Thoracic aorta (tissue), 2 donors: ENCODE measurements at regions not wholly inside any gene's neighbourhood (a gene's known extent, or its start where the extent isn't known, plus 50 kb on each side); places are given as distances from the start of the nearest gene placed in this dataset.
A peak's percentile ranks its signal among the peaks of the same experiment; 100 is the strongest.

ENCODE experiments used
- ATAC-seq: fragments of 150-250 bp; one replicate; pipeline ENCODE4 v1.8.0; 2017; ENCODE audit warnings: low read depth; ENCODE audit not compliant: insufficient number of reproducible peaks, low FRiP score
- DNase-seq: peaks from one replicate; pipeline ENCODE4 v3.0.0-alpha.2; 2020; ENCODE audit warnings: low spot score
- H3K27ac ChIP-seq, 2 donors: fragments of 200-600 bp; sonication (generic); 1 replicate in 1 of 2; 2 replicates in 1 of 2; pipeline ENCODE4 v1.5.1; 2016; ENCODE audit warnings: mild to moderate bottlenecking in 2 of 2, moderate library complexity in 2 of 2
- H3K27me3 ChIP-seq: fragments of 200-600 bp; sonication (generic); replicated peaks from 2 replicates; pipeline ENCODE4 v1.6.0; 2016; ENCODE audit warnings: mild to moderate bottlenecking; ENCODE audit not compliant: insufficient read depth
- H3K36me3 ChIP-seq: fragments of 200-600 bp; sonication (generic); one replicate; pipeline ENCODE4 v1.5.1; 2016
- H3K4me1 ChIP-seq, 2 donors: fragments of 200-600 bp; sonication (generic); 1 replicate in 1 of 2; 2 replicates in 1 of 2; pipeline versions ENCODE4 v1.5.1 to v1.6.0; 2016; ENCODE audit warnings: low read depth in 2 of 2, mild to moderate bottlenecking in 1 of 2; ENCODE audit not compliant: control insufficient read depth in 1 of 2
- H3K4me3 ChIP-seq: fragments of 200-600 bp; sonication (generic); 2 replicates; pipeline ENCODE4 v1.5.1; 2016; ENCODE audit warnings: mild to moderate bottlenecking
- H3K9me3 ChIP-seq: fragments of 200-600 bp; sonication (generic); 2 replicates; pipeline ENCODE4 v1.5.1; 2016
- CTCF ChIP-seq: fragments of 200-600 bp; sonication (generic); IDR thresholded peaks from one replicate; pipeline ENCODE4 v1.5.1; 2019; ENCODE audit warnings: antibody characterized with exemption

GRCh38 chr2:163884416-163884815, 148.6 kb upstream of the FIGN start:
- Histone ChIP-seq H3K36me3 (no peaks in the 10 kb centered on the region), H3K27me3 (no peaks in the 10 kb centered on the region), H3K9me3 (no peaks in the 10 kb centered on the region), H3K4me1 (no peaks in the 10 kb centered on the region), H3K27ac (no peak overlapping the region), H3K4me3 (no peak overlapping the region)
- DNase-seq, result no peak
- no peak for TF ChIP-seq CTCF
- no peak for ATAC-seq

GRCh38 chr2:163878718-163879117, 142.9 kb upstream of the FIGN start:
- Histone ChIP-seq H3K27me3 (no peaks in the 10 kb centered on the region), H3K27ac (no peak overlapping the region), H3K9me3 (no peaks in the 10 kb centered on the region), H3K36me3 (no peaks in the 10 kb centered on the region), H3K4me1 (peaks cover 0 to 24% of the 10 kb centered on the region in 2 donors), H3K4me3 (no peak overlapping the region)
- ATAC-seq, result no peak
- TF ChIP-seq CTCF, result no peak
- no peak for DNase-seq

GRCh38 chr2:163877316-163877715, 141.5 kb upstream of the FIGN start:
- Histone ChIP-seq H3K27ac (peak overlapping the region; percentile 46 to 48), H3K4me3 (peak overlapping the region; percentile 62), H3K27me3 (no peaks in the 10 kb centered on the region), H3K4me1 (peaks cover 0 to 24% of the 10 kb centered on the region in 2 donors), H3K9me3 (no peaks in the 10 kb centered on the region), H3K36me3 (no peaks in the 10 kb centered on the region)
- TF ChIP-seq CTCF, result no peak
- DNase-seq (no peak), ATAC-seq (no peak)

- no peak overlapping the region for H3K27ac ChIP-seq
- H3K27me3 ChIP-seq, result no peaks in the 10 kb centered on the region
- no peaks in the 10 kb centered on the region for H3K36me3 ChIP-seq
- H3K9me3 ChIP-seq, result no peaks in the 10 kb centered on the region
- H3K4me3 ChIP-seq, result no peak overlapping the region
- TF ChIP-seq CTCF, result no peak
- ATAC-seq (no peak), DNase-seq (no peak)
- H3K4me1 ChIP-seq, result no peaks in the 10 kb centered on the region
Measured at GRCh38 chr2:163863073-163863472, 127.3 kb upstream of the FIGN start.

GRCh38 chr2:163859951-163860350, 124.1 kb upstream of the FIGN start:
- no peak for DNase-seq
- H3K27ac ChIP-seq, result no peak overlapping the region
- TF ChIP-seq CTCF, result no peak
- no peaks in the 10 kb centered on the region for H3K27me3 ChIP-seq
- no peaks in the 10 kb centered on the region for H3K36me3 ChIP-seq
- no peak overlapping the region for H3K4me3 ChIP-seq
- H3K4me1 ChIP-seq, result no peaks in the 10 kb centered on the region
- no peak for ATAC-seq
- H3K9me3 ChIP-seq, result no peaks in the 10 kb centered on the region
